A673 (cell line): ENCODE measurements at regions not wholly inside any gene's neighbourhood (a gene's known extent, or its start where the extent isn't known, plus 50 kb on each side); places are given as distances from the start of the nearest gene placed in this dataset.

Experiments
- BruUV-seq: library from RNA; stranded (reverse); fragments of 400-500 nt; replicated peaks from 2 replicates; lab custom pipeline; 2021; lab: Mats Ljungman, UMichigan
- CTCF ChIA-PET: fragments of 300-600 bp; sonication (Branson Sonifier 250); formaldehyde crosslinking; loops from one replicate; lab custom pipeline; 2022; ENCODE audit warnings: antibody characterized with exemption; lab: Charles Lee
- POLR2A ChIA-PET: fragments of 300-600 bp; sonication (Branson Sonifier 250); formaldehyde crosslinking; loops from one replicate; lab custom pipeline; 2022; ENCODE audit warnings: antibody characterized with exemption; ENCODE audit not compliant: low non-redundant PET; lab: Charles Lee
- DNase-seq: peaks from one replicate; pipeline ENCODE4 v3.0.0-alpha.2; 2015; ENCODE audit warnings: low spot score
- H3K27ac ChIP-seq: fragments of 200-600 bp; sonication (generic); 2 replicates; pipeline ENCODE4 v1.5.1; 2016; ENCODE audit warnings: mixed run types, low read depth, mild to moderate bottlenecking, mixed read lengths, antibody characterized with exemption, low read length; ENCODE audit not compliant: poor library complexity, severe bottlenecking
- H3K27me3 ChIP-seq: fragments of 200-600 bp; sonication (generic); replicated peaks from 2 replicates; pipeline ENCODE4 v1.6.1; 2017; ENCODE audit warnings: mixed run types, low read depth, mild to moderate bottlenecking, mixed read lengths, antibody characterized with exemption, low read length; ENCODE audit not compliant: insufficient read depth, poor library complexity
- H3K36me3 ChIP-seq: fragments of 200-600 bp; sonication (generic); 2 replicates; pipeline ENCODE4 v1.6.1; 2016; ENCODE audit warnings: mixed run types, mild to moderate bottlenecking, mixed read lengths, antibody characterized with exemption, low read length; ENCODE audit not compliant: insufficient read depth, poor library complexity, severe bottlenecking
- H3K4me1 ChIP-seq: fragments of 200-600 bp; sonication (generic); 2 replicates; pipeline ENCODE4 v1.6.1; 2017; ENCODE audit warnings: mixed run types, mild to moderate bottlenecking, mixed read lengths, antibody characterized with exemption, low read length; ENCODE audit not compliant: insufficient read depth, poor library complexity, severe bottlenecking
- H3K4me3 ChIP-seq: fragments of 200-600 bp; sonication (generic); 2 replicates; pipeline ENCODE4 v1.5.1; 2016; ENCODE audit warnings: low read depth, mixed run types, mild to moderate bottlenecking, mixed read lengths, low read length; ENCODE audit not compliant: poor library complexity, severe bottlenecking
- H3K9me3 ChIP-seq: fragments of 200-600 bp; sonication (generic); 2 replicates; pipeline ENCODE4 v1.6.1; 2016; ENCODE audit warnings: mixed run types, low read depth, mild to moderate bottlenecking, mixed read lengths, antibody characterized with exemption, low read length; ENCODE audit not compliant: poor library complexity, severe bottlenecking
- EZH2 ChIP-seq: fragments of 200-600 bp; sonication (generic); IDR thresholded peaks from 2 replicates; pipeline ENCODE4 v1.6.1; 2017; ENCODE audit warnings: borderline replicate concordance, low read depth, mild to moderate bottlenecking, mixed read lengths, antibody characterized with exemption, low read length; ENCODE audit not compliant: poor library complexity, severe bottlenecking
- intact Hi-C: fragments of 100-400 bp; cut with micrococcal nuclease; formaldehyde crosslinking; loops from one replicate; pipeline ENCODE4 v1.10.0; 2022; ENCODE audit not compliant: unreplicated experiment
- TF ChIP-seq, protein P1 (sequence below): fragments of 300-800, 200-600 bp; sonication (generic); conservative IDR thresholded peaks from 2 replicates; pipeline ENCODE4 v1.5.1; 2017; ENCODE audit warnings: low read depth, mild to moderate bottlenecking, antibody characterized with exemption, low read length, moderate library complexity, mixed read lengths

- intact Hi-C loops = no loop called here
- H3K4me1 ChIP-seq = no peaks in the 10 kb centered on the region
- no peaks in the 10 kb centered on the region for H3K36me3 ChIP-seq
- no peaks in the 10 kb centered on the region for H3K9me3 ChIP-seq
- ChIA-PET CTCF (no interaction called here), POLR2A (no interaction called here)
- H3K27me3 ChIP-seq = no peaks in the 10 kb centered on the region
- DNase-seq = no peak
- BruUV-seq = no TSS peak
- no peak for TF ChIP-seq EZH2
- TF ChIP-seq, protein P1, sequence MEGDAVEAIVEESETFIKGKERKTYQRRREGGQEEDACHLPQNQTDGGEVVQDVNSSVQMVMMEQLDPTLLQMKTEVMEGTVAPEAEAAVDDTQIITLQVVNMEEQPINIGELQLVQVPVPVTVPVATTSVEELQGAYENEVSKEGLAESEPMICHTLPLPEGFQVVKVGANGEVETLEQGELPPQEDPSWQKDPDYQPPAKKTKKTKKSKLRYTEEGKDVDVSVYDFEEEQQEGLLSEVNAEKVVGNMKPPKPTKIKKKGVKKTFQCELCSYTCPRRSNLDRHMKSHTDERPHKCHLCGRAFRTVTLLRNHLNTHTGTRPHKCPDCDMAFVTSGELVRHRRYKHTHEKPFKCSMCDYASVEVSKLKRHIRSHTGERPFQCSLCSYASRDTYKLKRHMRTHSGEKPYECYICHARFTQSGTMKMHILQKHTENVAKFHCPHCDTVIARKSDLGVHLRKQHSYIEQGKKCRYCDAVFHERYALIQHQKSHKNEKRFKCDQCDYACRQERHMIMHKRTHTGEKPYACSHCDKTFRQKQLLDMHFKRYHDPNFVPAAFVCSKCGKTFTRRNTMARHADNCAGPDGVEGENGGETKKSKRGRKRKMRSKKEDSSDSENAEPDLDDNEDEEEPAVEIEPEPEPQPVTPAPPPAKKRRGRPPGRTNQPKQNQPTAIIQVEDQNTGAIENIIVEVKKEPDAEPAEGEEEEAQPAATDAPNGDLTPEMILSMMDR = no peak
- no peak overlapping the region for H3K4me3 ChIP-seq
- H3K27ac ChIP-seq = no peak overlapping the region
These were observed 81.7 kb upstream of the FOXP4 start for GRCh38 chr6:41464481-41464880.

GRCh38 chr6:41466437-41466990 lies 79.7 kb upstream of the FOXP4 start:
- no TSS peak for BruUV-seq
- Histone ChIP-seq H3K27ac (no peak overlapping the region), H3K9me3 (no peaks in the 10 kb centered on the region), H3K36me3 (no peaks in the 10 kb centered on the region), H3K4me1 (peaks cover 18% of the 10 kb centered on the region), H3K27me3 (no peaks in the 10 kb centered on the region), H3K4me3 (no peak overlapping the region)
- TF ChIP-seq EZH2 = no peak
- TF ChIP-seq, protein P1 = no peak
- CTCF ChIA-PET = no interaction called here
- no peak for DNase-seq
- intact Hi-C loops = no loop called here
- POLR2A ChIA-PET = no interaction called here

- no peak for DNase-seq
- Histone ChIP-seq H3K4me3 (no peak overlapping the region), H3K27ac (no peak overlapping the region), H3K4me1 (peaks cover 21% of the 10 kb centered on the region), H3K9me3 (no peaks in the 10 kb centered on the region), H3K36me3 (no peaks in the 10 kb centered on the region), H3K27me3 (no peaks in the 10 kb centered on the region)
- intact Hi-C loops = no loop called here
- CTCF ChIA-PET = no interaction called here
- TF ChIP-seq EZH2 = no peak
- TF ChIP-seq, protein P1 = no peak
- POLR2A ChIA-PET = no interaction called here
- BruUV-seq = no TSS peak
These were observed 79.1 kb upstream of the FOXP4 start for GRCh38 chr6:41467061-41467460.
